H9 (cell line): ENCODE measurements at regions not wholly inside any gene's neighbourhood (a gene's known extent, or its start where the extent isn't known, plus 50 kb on each side); places are given as distances from the start of the nearest gene placed in this dataset.

ENCODE experiments used
- DNase-seq: peaks from one replicate; pipeline ENCODE4 v3.0.0-alpha.2; 2017
- H2AFZ ChIP-seq: one replicate; pipeline ENCODE4 v1.6.1; 2013; ENCODE audit warnings: mild to moderate bottlenecking, low read length, control low read depth, moderate library complexity
- H2AK5ac ChIP-seq: 2 replicates; pipeline ENCODE4 v1.6.1; 2013; ENCODE audit warnings: low read length, control low read depth, mixed read lengths; ENCODE audit not compliant: insufficient read length
- H2BK120ac ChIP-seq: one replicate; pipeline ENCODE4 v1.6.1; 2013; ENCODE audit warnings: low read depth, mild to moderate bottlenecking, low read length, control low read depth, inconsistent platforms; ENCODE audit not compliant: poor library complexity, severe bottlenecking
- H2BK12ac ChIP-seq: 2 replicates; pipeline ENCODE4 v1.6.1; 2013; ENCODE audit warnings: low read length, control low read depth, mixed read lengths, low read depth; ENCODE audit not compliant: insufficient read length
- H2BK15ac ChIP-seq: 2 replicates; pipeline ENCODE4 v1.6.1; 2013; ENCODE audit warnings: low read depth, low read length, control low read depth
- H2BK20ac ChIP-seq: one replicate; pipeline ENCODE4 v1.6.1; 2013; ENCODE audit warnings: low read depth, mild to moderate bottlenecking, low read length, control low read depth, inconsistent platforms; ENCODE audit not compliant: poor library complexity, severe bottlenecking
- H2BK5ac ChIP-seq: 2 replicates; pipeline ENCODE4 v1.6.1; 2013; ENCODE audit warnings: low read length, control low read depth, mixed read lengths; ENCODE audit not compliant: insufficient read length
- H3K14ac ChIP-seq: 2 replicates; pipeline ENCODE4 v1.6.1; 2013; ENCODE audit warnings: low read length, control low read depth; ENCODE audit not compliant: insufficient read depth
- H3K18ac ChIP-seq: 2 replicates; pipeline ENCODE4 v1.6.1; 2013; ENCODE audit warnings: low read depth, mild to moderate bottlenecking, mixed read lengths, low read length, control low read depth; ENCODE audit not compliant: insufficient read length
- H3K23ac ChIP-seq: 2 replicates; pipeline ENCODE4 v1.6.1; 2013; ENCODE audit warnings: low read length, control low read depth, mixed read lengths, low read depth; ENCODE audit not compliant: insufficient read length
- H3K23me2 ChIP-seq: 2 replicates; pipeline ENCODE4 v1.6.1; 2013; ENCODE audit warnings: low read depth, mild to moderate bottlenecking, mixed read lengths, low read length, control low read depth; ENCODE audit not compliant: insufficient read length, poor library complexity, severe bottlenecking
- H3K27ac ChIP-seq: 2 replicates; pipeline ENCODE4 v1.5.1; 2013; ENCODE audit warnings: low read length, control low read depth, mixed read lengths, low read depth; ENCODE audit not compliant: insufficient read length
- H3K27me3 ChIP-seq: 2 replicates; pipeline ENCODE4 v1.6.1; 2013; ENCODE audit warnings: low read length, control low read depth, inconsistent platforms; ENCODE audit not compliant: insufficient read depth
- H3K4ac ChIP-seq: 2 replicates; pipeline ENCODE4 v1.6.1; 2013; ENCODE audit warnings: low read depth, mild to moderate bottlenecking, control low read depth, inconsistent platforms, low read length, moderate library complexity
- H3K4me1 ChIP-seq: 2 replicates; pipeline ENCODE4 v1.6.1; 2013; ENCODE audit warnings: low read length, control low read depth, inconsistent platforms; ENCODE audit not compliant: insufficient read depth
- H3K4me2 ChIP-seq: 2 replicates; pipeline ENCODE4 v1.6.1; 2013; ENCODE audit warnings: low read length, control low read depth, mixed read lengths; ENCODE audit not compliant: insufficient read length, insufficient read depth
- H3K56ac ChIP-seq: 2 replicates; pipeline ENCODE4 v1.6.1; 2013; ENCODE audit warnings: low read depth, mild to moderate bottlenecking, mixed read lengths, low read length, control low read depth; ENCODE audit not compliant: insufficient read length
- H3K79me1 ChIP-seq: 2 replicates; pipeline ENCODE4 v1.6.1; 2013; ENCODE audit warnings: low read depth, mild to moderate bottlenecking, moderate library complexity, low read length, control low read depth, inconsistent platforms; ENCODE audit not compliant: insufficient read depth, poor library complexity, severe bottlenecking
- H3K79me2 ChIP-seq: 2 replicates; pipeline ENCODE4 v1.6.1; 2013; ENCODE audit warnings: low read length, control low read depth, inconsistent platforms; ENCODE audit not compliant: insufficient read depth
- H3K9ac ChIP-seq: 2 replicates; pipeline ENCODE4 v1.6.1; 2013; ENCODE audit warnings: low read length, control low read depth, mixed read lengths; ENCODE audit not compliant: insufficient read length; ENCODE audit errors: extremely low read depth
- H3K9me3 ChIP-seq: one replicate; pipeline ENCODE4 v1.6.1; 2013; ENCODE audit warnings: low read depth, low read length, inconsistent platforms; ENCODE audit not compliant: control insufficient read depth
- H3T11ph ChIP-seq: one replicate; pipeline ENCODE4 v1.6.1; 2013; ENCODE audit warnings: mild to moderate bottlenecking, low read length, control low read depth, inconsistent platforms
- H4K20me1 ChIP-seq: one replicate; pipeline ENCODE4 v1.6.1; 2013; ENCODE audit not compliant: control insufficient read depth, insufficient read length, insufficient read depth
- H4K5ac ChIP-seq: 2 replicates; pipeline ENCODE4 v1.6.1; 2013; ENCODE audit warnings: low read depth, mild to moderate bottlenecking, mixed read lengths, low read length, control low read depth; ENCODE audit not compliant: insufficient read length
- H4K8ac ChIP-seq: replicated peaks from 2 replicates; pipeline ENCODE4 v1.6.1; 2013; ENCODE audit warnings: low read length, control low read depth, mixed read lengths, low read depth; ENCODE audit not compliant: insufficient read length
- H4K91ac ChIP-seq: 2 replicates; pipeline ENCODE4 v1.6.1; 2013; ENCODE audit warnings: low read depth, mild to moderate bottlenecking, moderate library complexity, mixed read lengths, low read length, control low read depth; ENCODE audit not compliant: insufficient read length
- H3K27ac Mint-ChIP-seq, 3 experiments: 2 replicates in 2 of 3; 3 replicates in 1 of 3; pipeline ENCODE4 v1.8.0; 2020 to 2021; ENCODE audit warnings: mixed read lengths in 3 of 3, mild to moderate bottlenecking in 1 of 3, moderate library complexity in 1 of 3
- H3K27me3 Mint-ChIP-seq: 2 replicates; pipeline ENCODE4 v1.8.0; 2021; ENCODE audit warnings: low read depth, mild to moderate bottlenecking, moderate library complexity, mixed read lengths
- H3K36me3 Mint-ChIP-seq, 3 experiments: 2 replicates in 2 of 3; 3 replicates in 1 of 3; pipeline ENCODE4 v1.8.0; 2020 to 2021; ENCODE audit warnings: low read depth in 3 of 3, mixed read lengths in 3 of 3; ENCODE audit not compliant: insufficient read depth in 1 of 3
- H3K4me1 Mint-ChIP-seq, 2 experiments: 2 replicates each; pipeline ENCODE4 v1.8.0; 2020; ENCODE audit warnings: mixed read lengths in 2 of 2
- H3K4me3 Mint-ChIP-seq, 2 experiments: 2 replicates in 1 of 2; 3 replicates in 1 of 2; pipeline ENCODE4 v1.8.0; 2020 to 2021; ENCODE audit warnings: mild to moderate bottlenecking in 2 of 2, mixed read lengths in 2 of 2, moderate library complexity in 1 of 2
- H3K9me3 Mint-ChIP-seq, 2 experiments: 2 replicates in 1 of 2; 3 replicates in 1 of 2; pipeline ENCODE4 v1.8.0; 2020; ENCODE audit warnings: mild to moderate bottlenecking in 2 of 2, mixed read lengths in 2 of 2, moderate library complexity in 1 of 2
- CTCF ChIP-seq: fragments of 200-600 bp; sonication (generic); conservative IDR thresholded peaks from 3 replicates; pipeline ENCODE4 v1.8.0; 2021; ENCODE audit warnings: antibody characterized with exemption, mild to moderate bottlenecking
- WGBS: extraction: QIAGEN DNeasy Blood & Tissue Kit; methylation state at CpG from one replicate; pipeline ENCODE4 v1.1.7; 2013; ENCODE audit warnings: missing lambda C conversion rate, low lambda C conversion rate, mixed read lengths; ENCODE audit not compliant: insufficient read length; ENCODE audit errors: extremely low coverage; 5-methylcytosine and 5-hydroxymethylcytosine counted together

GRCh38 chr17:70581459-70581858 is 412.1 kb downstream of the KCNJ2 start:
- DNase-seq, result no peak
- H2BK120ac ChIP-seq, result no peak overlapping the region
- no peaks in the 10 kb centered on the region for H3K27me3 ChIP-seq
- no peak overlapping the region for H4K8ac ChIP-seq
- TF ChIP-seq CTCF, result no peak
- H3K23me2 ChIP-seq, result no peaks in the 10 kb centered on the region
- H3K4me2 ChIP-seq, result no peak overlapping the region
- Mint-ChIP-seq H3K4me3 (no peak overlapping the region), H3K9me3 (peaks cover 5 to 7% of the 10 kb centered on the region in 2 experiments), H3K27me3 (no peaks in the 10 kb centered on the region), H3K4me1 (peaks cover 4 to 9% of the 10 kb centered on the region in 2 experiments), H3K27ac (no peak overlapping the region), H3K36me3 (peaks cover 4 to 6% (median 5%) of the 10 kb centered on the region in 3 experiments; a peak in 4 of 7 replicates)
- no peak overlapping the region for H3K4ac ChIP-seq
- no peak overlapping the region for H3K23ac ChIP-seq
- no peak overlapping the region for H3T11ph ChIP-seq
- no CpG with 5 or more reads among the region's 3 CpGs for WGBS
- no peak overlapping the region for H3K18ac ChIP-seq
- no peaks in the 10 kb centered on the region for H3K79me2 ChIP-seq
- no peak overlapping the region for H2BK15ac ChIP-seq
- no peak overlapping the region for H2AFZ ChIP-seq
- H4K20me1 ChIP-seq, result no peaks in the 10 kb centered on the region
- H2AK5ac ChIP-seq, result no peak overlapping the region
- H3K14ac ChIP-seq, result no peak overlapping the region
- no peak overlapping the region for H3K9ac ChIP-seq
- no peak overlapping the region for H4K5ac ChIP-seq
- H2BK12ac ChIP-seq, result no peak overlapping the region
- no peaks in the 10 kb centered on the region for H3K79me1 ChIP-seq
- no peak overlapping the region for H4K91ac ChIP-seq
- H3K56ac ChIP-seq, result no peak overlapping the region
- H3K4me1 ChIP-seq, result no peaks in the 10 kb centered on the region
- no peak overlapping the region for H3K27ac ChIP-seq
- no peaks in the 10 kb centered on the region for H3K9me3 ChIP-seq
- no peak overlapping the region for H2BK20ac ChIP-seq
- H2BK5ac ChIP-seq, result no peak overlapping the region
